ENCODE measurements at regions not wholly inside any gene's neighbourhood (a gene's known extent, or its start where the extent isn't known, plus 50 kb on each side); places are given as distances from the start of the nearest gene placed in this dataset.

DNA sequence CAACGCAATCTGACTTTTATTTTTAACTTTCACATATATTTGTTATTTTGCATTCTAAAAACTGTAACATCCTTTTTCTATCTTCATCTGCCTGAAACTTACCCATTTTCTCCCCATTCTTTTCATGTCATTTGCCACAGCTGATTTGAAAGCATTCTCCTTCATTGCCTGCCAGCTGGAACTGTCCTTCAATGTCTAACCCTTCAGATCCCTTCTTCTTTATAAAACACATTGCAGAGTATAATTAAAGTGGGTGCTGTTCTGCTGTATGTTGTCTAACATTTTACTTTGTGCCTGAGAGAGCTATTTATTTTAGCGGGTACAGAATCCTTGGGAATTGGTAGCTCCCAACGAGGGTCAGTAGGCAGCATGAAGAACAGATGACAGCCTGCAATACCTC is 827.4 kb downstream of the IGSF11 start:
- DNase-seq (ENCODE audit: low read depth) = no peak
- TF ChIP-seq, protein P1, sequence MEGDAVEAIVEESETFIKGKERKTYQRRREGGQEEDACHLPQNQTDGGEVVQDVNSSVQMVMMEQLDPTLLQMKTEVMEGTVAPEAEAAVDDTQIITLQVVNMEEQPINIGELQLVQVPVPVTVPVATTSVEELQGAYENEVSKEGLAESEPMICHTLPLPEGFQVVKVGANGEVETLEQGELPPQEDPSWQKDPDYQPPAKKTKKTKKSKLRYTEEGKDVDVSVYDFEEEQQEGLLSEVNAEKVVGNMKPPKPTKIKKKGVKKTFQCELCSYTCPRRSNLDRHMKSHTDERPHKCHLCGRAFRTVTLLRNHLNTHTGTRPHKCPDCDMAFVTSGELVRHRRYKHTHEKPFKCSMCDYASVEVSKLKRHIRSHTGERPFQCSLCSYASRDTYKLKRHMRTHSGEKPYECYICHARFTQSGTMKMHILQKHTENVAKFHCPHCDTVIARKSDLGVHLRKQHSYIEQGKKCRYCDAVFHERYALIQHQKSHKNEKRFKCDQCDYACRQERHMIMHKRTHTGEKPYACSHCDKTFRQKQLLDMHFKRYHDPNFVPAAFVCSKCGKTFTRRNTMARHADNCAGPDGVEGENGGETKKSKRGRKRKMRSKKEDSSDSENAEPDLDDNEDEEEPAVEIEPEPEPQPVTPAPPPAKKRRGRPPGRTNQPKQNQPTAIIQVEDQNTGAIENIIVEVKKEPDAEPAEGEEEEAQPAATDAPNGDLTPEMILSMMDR (IDR thresholded peaks at IDR 0.05; ENCODE audit: insufficient read depth, low read depth, low read length) = no peak
- no peak overlapping the region for H3K4me3 ChIP-seq (ENCODE audit: low read depth, low read length)

- DNase-seq (ENCODE audit: low read depth) = no peak
- TF ChIP-seq, protein P1 (IDR thresholded peaks at IDR 0.05; ENCODE audit: insufficient read depth, low read depth, low read length) = no peak
- H3K4me3 ChIP-seq (ENCODE audit: low read depth, low read length) = no peak overlapping the region
Observed at GRCh38 chr3:118208642-118209041, 826.0 kb downstream of the IGSF11 start.

GRCh38 chr3:118213892-118214291 is 820.8 kb downstream of the IGSF11 start:
- no peak for DNase-seq (ENCODE audit: low read depth)
- H3K4me3 ChIP-seq (ENCODE audit: low read depth, low read length) = no peak overlapping the region
- TF ChIP-seq, protein P1 (IDR thresholded peaks at IDR 0.05; ENCODE audit: insufficient read depth, low read depth, low read length) = no peak

DNA sequence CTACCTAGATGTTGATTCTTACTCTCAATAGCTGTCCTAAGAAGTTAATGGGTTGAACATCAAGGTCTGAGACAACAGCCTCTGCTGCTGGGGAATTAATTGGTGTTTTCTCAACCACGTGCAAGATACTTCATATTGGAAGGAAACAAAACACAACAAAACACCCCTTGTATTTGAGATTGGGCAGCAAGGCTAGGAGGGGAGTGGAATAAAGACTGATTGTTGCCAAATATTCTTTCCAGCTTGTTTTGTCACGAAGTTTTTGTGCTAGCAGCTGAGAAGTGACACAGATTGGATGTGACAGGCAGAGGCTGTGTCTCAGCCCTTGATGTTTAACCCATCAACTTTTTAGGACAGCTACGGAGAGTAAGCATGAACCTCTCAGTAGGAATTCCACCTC is 808.4 kb downstream of the IGSF11 start:
- TF ChIP-seq, protein P1 (IDR thresholded peaks at IDR 0.05; ENCODE audit: insufficient read depth, low read depth, low read length) = no peak
- H3K4me3 ChIP-seq (ENCODE audit: low read depth, low read length) = no peak overlapping the region
- DNase-seq (ENCODE audit: low read depth) = no peak

DNA sequence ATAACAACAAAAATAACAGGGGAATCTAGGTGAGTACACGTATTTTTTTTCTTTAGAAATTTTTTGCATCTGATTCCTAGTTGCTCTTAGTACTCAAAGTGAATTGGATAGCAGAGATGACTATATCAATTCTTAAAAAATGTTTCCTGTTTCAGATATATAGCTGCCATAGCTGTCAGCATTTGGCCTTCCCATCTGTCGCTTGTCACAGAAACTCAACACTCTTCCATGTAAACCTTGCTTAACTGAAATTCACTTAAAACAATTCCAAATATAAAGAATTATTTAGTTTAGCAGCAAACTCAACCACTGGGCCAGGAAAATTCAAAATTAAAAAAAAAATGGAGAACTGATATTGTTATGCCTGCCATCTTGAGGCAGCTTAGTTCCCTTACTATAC is 807.5 kb downstream of the IGSF11 start:
- no peak overlapping the region for H3K4me3 ChIP-seq (ENCODE audit: low read depth, low read length)
- TF ChIP-seq, protein P1 (IDR thresholded peaks at IDR 0.05; ENCODE audit: insufficient read depth, low read depth, low read length) = no peak
- DNase-seq (ENCODE audit: low read depth) = no peak

- TF ChIP-seq, protein P1 (IDR thresholded peaks at IDR 0.05; ENCODE audit: insufficient read depth, low read depth, low read length) = no peak
- DNase-seq (ENCODE audit: low read depth) = no peak
- H3K4me3 ChIP-seq (ENCODE audit: low read depth, low read length) = no peak overlapping the region
Observed at GRCh38 chr3:118228151-118228550, 806.5 kb downstream of the IGSF11 start.

DNA sequence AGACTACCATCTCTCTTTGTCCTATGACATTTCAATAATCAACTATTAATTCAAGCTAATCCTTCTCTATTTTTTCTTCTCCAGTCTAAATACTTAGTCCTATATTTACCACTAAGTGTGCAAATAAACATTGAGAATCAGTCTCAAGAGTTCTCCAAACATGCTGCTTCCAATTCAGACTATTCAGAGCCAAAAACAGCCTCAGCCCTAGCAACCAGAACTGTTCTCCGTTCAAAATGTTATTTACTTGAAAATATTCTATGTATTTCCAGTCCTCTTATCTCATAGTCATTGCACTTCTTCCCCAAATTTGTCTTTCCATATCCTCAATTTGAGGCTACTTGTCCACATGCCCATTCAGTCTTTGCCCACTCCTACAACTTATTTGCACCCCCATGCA is 805.5 kb downstream of the IGSF11 start:
- H3K4me3 ChIP-seq (ENCODE audit: low read depth, low read length) = no peak overlapping the region
- DNase-seq (ENCODE audit: low read depth) = no peak
- TF ChIP-seq, protein P1 (IDR thresholded peaks at IDR 0.05; ENCODE audit: insufficient read depth, low read depth, low read length) = no peak
